Lower lobe of right lung (tissue), 2 donors: ENCODE measurements at regions not wholly inside any gene's neighbourhood (a gene's known extent, or its start where the extent isn't known, plus 50 kb on each side); places are given as distances from the start of the nearest gene placed in this dataset.

Experiments
- ATAC-seq, 2 donors: fragments of 200-7000 bp; cut with Tn5 transposase; one replicate each; pipeline ENCODE4 v1.9.1; 2020 to 2022; ENCODE audit warnings: mild to moderate bottlenecking in 2 of 2, moderate library complexity in 2 of 2
- DNase-seq: peaks from one replicate; pipeline ENCODE4 v3.0.0-alpha.2; 2020
- H3K27ac ChIP-seq: fragments of 200-600 bp; one replicate; pipeline ENCODE4 v1.8.0; 2022
- H3K27me3 ChIP-seq: fragments of 200-600 bp; one replicate; pipeline ENCODE4 v1.8.0; 2022; ENCODE audit warnings: low read depth
- H3K36me3 ChIP-seq: fragments of 200-600 bp; one replicate; pipeline ENCODE4 v1.8.0; 2022; ENCODE audit warnings: mild to moderate bottlenecking
- H3K4me1 ChIP-seq: fragments of 200-600 bp; one replicate; pipeline ENCODE4 v1.8.0; 2022
- H3K4me3 ChIP-seq: fragments of 200-600 bp; one replicate; pipeline ENCODE4 v1.8.0; 2022; ENCODE audit warnings: mild to moderate bottlenecking
- H3K9me3 ChIP-seq: fragments of 200-600 bp; one replicate; pipeline ENCODE4 v1.8.0; 2022
- CTCF ChIP-seq: fragments of 200-600 bp; IDR thresholded peaks from one replicate; pipeline ENCODE4 v1.8.0; 2022; ENCODE audit warnings: antibody characterized with exemption, mild to moderate bottlenecking
- intact Hi-C: fragments of 100-400 bp; cut with DNase I; formaldehyde crosslinking; loops from one replicate; pipeline ENCODE4 v1.11.0; 2022
- donor health status: DM: no; HTN: yes; CAD: no; lungs with severe emphysema.

GRCh38 chr16:5478036-5478435 lies 380.4 kb upstream of the EEF2KMT start:
- intact Hi-C loops, result no loop called here
- H3K4me1 ChIP-seq, result no peaks in the 10 kb centered on the region
- no peak overlapping the region for H3K27ac ChIP-seq
- DNase-seq (no peak), ATAC-seq (no peak)
- TF ChIP-seq CTCF, result no peak
- H3K4me3 ChIP-seq, result no peak overlapping the region
- peaks cover 5% of the 10 kb centered on the region for H3K27me3 ChIP-seq
- H3K36me3 ChIP-seq, result no peaks in the 10 kb centered on the region
- no peaks in the 10 kb centered on the region for H3K9me3 ChIP-seq

GRCh38 chr16:5477251-5477650 lies 379.7 kb upstream of the EEF2KMT start:
- no peak overlapping the region for H3K27ac ChIP-seq
- H3K36me3 ChIP-seq, result no peaks in the 10 kb centered on the region
- intact Hi-C loops, result no loop called here
- H3K4me3 ChIP-seq, result no peak overlapping the region
- ATAC-seq, result no peak
- no peaks in the 10 kb centered on the region for H3K4me1 ChIP-seq
- H3K9me3 ChIP-seq, result no peaks in the 10 kb centered on the region
- TF ChIP-seq CTCF, result no peak
- peaks cover 5% of the 10 kb centered on the region for H3K27me3 ChIP-seq
- DNase-seq, result no peak

- Histone ChIP-seq H3K9me3 (no peaks in the 10 kb centered on the region), H3K4me1 (no peaks in the 10 kb centered on the region), H3K36me3 (no peaks in the 10 kb centered on the region), H3K27ac (no peak overlapping the region), H3K27me3 (peaks cover 5% of the 10 kb centered on the region), H3K4me3 (no peak overlapping the region)
- intact Hi-C loops, result no loop called here
- DNase-seq, result no peak
- TF ChIP-seq CTCF, result no peak
- no peak for ATAC-seq
Measured at GRCh38 chr16:5472552-5472951, 375.0 kb upstream of the EEF2KMT start.

GRCh38 chr16:5468488-5468887 lies 370.9 kb upstream of the EEF2KMT start:
- Histone ChIP-seq H3K36me3 (no peaks in the 10 kb centered on the region), H3K9me3 (no peaks in the 10 kb centered on the region), H3K4me3 (no peak overlapping the region), H3K4me1 (no peaks in the 10 kb centered on the region), H3K27me3 (no peaks in the 10 kb centered on the region), H3K27ac (no peak overlapping the region)
- TF ChIP-seq CTCF, result no peak
- ATAC-seq (no peak), DNase-seq (no peak)
- intact Hi-C loops, result no loop called here

- ATAC-seq (no peak), DNase-seq (no peak)
- TF ChIP-seq CTCF, result no peak
- Histone ChIP-seq H3K27ac (no peak overlapping the region), H3K9me3 (no peaks in the 10 kb centered on the region), H3K4me3 (no peak overlapping the region), H3K4me1 (no peaks in the 10 kb centered on the region), H3K36me3 (no peaks in the 10 kb centered on the region), H3K27me3 (no peaks in the 10 kb centered on the region)
- intact Hi-C loops, result no loop called here
Measured at GRCh38 chr16:5467552-5467951, 370.0 kb upstream of the EEF2KMT start.

- intact Hi-C loops, result no loop called here
Measured at GRCh38 chr16:5466551-5466950, 369.0 kb upstream of the EEF2KMT start.

More at GRCh38 chr16:5466551-5466950, 369.0 kb upstream of the EEF2KMT start:
- H3K9me3 ChIP-seq, result no peaks in the 10 kb centered on the region
- H3K4me3 ChIP-seq, result no peak overlapping the region
- H3K27ac ChIP-seq, result no peak overlapping the region
- ATAC-seq (no peak), DNase-seq (no peak)
- no peaks in the 10 kb centered on the region for H3K36me3 ChIP-seq
- H3K27me3 ChIP-seq, result no peaks in the 10 kb centered on the region
- TF ChIP-seq CTCF, result no peak
- H3K4me1 ChIP-seq, result no peaks in the 10 kb centered on the region
